NOMO-1 (cell line): ENCODE measurements at regions not wholly inside any gene's neighbourhood (a gene's known extent, or its start where the extent isn't known, plus 50 kb on each side); places are given as distances from the start of the nearest gene placed in this dataset.
"Not testable (repeated sequence)": the region's sequence is repeated elsewhere in the genome, so short reads cannot be mapped to it uniquely, and the experiment has no call there.

Experiments
- DNase-seq, 2 experiments: peaks; one replicate each; lab custom pipeline; 2025; ENCODE audit not compliant: unreplicated experiment in 2 of 2; lab: John Stamatoyannopoulos, UW

DNA sequence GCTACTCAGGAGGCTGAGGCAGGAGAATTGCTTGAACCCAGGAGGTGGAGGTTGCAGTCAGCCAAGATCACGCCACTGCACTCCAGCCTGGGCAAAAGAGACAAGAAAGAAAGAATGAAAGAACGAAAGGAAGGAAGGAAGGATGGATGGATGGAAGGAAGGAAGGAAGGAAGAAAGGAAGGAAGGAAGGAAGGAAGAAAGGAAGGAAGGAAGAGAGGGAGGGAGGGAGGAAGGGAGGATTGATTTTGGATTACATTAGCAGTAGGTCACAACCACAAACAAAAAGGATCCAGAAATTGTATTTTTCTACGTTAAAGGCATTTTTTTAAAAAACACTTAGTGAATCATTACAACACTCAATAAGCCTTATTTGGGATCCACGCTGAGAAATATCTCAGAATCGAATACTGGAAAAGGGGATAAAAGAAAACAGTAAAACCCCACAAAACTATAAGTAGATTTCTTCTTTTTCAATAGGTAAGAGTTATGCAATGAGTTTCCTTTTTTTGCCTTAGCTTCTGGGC, 136.9 kb upstream of the FREM1 start:
- DNase-seq = no peak

- no peak for DNase-seq
These were observed 123.1 kb upstream of the FREM1 start for GRCh38 chr9:15033316-15033715.

DNA sequence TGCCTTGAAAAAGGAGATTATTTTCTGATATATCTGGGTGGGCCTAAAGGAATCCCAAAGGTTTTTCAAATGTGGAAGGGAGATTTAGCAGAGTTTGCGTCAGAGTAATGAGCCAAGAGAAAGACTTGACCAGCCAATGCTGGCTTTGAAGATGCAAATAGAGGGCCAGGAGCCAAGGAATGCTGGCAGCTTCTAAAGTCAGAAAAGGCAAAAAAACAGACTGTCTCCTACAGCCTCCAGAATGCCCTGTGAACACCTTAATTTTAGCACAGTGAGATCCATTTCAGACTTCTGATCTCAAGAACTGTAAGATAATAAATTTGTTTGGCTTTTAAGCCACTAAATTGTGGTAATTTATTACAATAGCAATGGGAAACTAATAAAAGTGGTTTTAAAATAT, 122.6 kb upstream of the FREM1 start:
- no peak for DNase-seq

- no peak for DNase-seq
These were observed 110.9 kb upstream of the FREM1 start for GRCh38 chr9:15021146-15021545.

DNA sequence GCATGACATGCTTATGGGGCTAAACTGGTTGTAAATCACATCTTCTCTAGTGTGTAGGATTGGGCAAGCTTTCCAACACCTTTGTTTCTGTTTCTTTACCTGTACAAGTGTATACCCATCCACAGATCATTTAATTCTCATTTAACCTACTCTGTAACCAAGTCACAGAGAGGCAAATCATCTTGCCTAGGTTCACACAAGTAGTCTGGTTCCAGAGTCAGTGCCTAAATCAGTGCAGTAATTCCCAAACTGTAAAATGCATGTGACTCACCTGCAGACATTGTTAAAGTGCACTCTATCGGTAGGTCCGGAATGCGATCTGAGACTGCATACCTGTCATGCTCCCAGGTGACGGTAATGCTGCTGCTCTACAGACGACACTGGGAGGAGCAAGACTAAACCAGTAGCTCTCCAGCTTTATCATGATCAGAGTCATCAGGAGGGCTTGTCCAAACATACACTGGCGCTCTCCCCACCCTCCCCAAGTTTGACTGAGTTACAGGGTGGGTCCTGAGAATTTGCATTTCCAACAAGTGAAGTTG, 107.9 kb upstream of the FREM1 start:
- no peak for DNase-seq

DNA sequence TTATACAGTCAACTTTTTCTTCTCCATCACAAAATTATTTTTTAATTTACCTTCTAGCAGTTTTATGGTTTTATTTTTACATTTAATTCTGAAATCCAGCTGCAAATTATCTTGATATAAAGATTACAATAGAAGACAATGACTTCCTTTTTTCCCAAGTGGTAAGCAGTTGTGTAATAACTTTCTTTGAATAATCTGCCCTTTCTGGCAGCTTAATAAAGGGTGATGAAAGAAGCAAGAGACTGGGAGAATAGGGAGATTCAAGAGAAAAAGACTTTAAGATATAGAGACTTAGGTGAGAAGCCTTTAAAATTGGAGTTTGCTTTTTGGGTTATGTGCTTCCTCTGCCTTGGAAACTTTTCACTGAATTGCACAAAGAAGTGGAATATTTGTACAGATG, 100.4 kb upstream of the FREM1 start:
- no peak for DNase-seq

- DNase-seq = no peak
These were observed 97.5 kb upstream of the FREM1 start for GRCh38 chr9:15007698-15008097.

- DNase-seq = no peak
These were observed 84.5 kb upstream of the FREM1 start for GRCh38 chr9:14994738-14995137.

DNA sequence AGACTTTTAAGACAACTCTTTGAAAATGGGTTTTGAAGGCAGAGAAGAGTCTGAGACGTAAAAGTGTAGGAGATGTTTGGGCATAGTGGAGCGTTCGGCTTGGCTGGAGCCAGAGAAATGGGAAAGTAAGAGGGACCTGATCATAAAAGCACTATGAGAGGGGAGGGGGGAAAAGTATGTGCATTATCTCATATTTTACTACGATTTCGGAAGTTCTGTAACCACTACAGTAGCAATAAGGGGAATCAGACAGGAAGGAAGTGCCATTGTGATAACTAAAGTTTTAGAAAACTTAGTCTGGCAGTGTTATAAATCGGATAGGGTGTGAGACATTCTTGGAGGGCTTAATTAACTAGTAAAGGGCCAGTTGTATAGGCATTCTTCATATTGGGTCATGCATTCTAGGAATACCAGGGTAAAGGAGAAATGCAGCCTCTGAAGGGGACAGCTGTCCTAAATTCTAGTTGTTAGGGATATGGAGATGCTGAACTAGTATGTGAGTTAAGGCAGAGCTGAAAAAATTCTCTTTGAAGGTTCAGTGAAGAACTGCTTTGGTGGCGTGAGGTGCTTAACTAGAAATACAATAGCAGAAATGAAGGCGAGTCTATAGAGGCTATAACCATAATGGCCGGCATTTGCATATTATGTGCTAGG, 83.8 kb upstream of the FREM1 start:
- no peak for DNase-seq

- DNase-seq = no peak
These were observed 83.0 kb upstream of the FREM1 start for GRCh38 chr9:14993061-14993800.

GRCh38 chr9:14992516-14992915, 82.3 kb upstream of the FREM1 start:
- no peak for DNase-seq

DNA sequence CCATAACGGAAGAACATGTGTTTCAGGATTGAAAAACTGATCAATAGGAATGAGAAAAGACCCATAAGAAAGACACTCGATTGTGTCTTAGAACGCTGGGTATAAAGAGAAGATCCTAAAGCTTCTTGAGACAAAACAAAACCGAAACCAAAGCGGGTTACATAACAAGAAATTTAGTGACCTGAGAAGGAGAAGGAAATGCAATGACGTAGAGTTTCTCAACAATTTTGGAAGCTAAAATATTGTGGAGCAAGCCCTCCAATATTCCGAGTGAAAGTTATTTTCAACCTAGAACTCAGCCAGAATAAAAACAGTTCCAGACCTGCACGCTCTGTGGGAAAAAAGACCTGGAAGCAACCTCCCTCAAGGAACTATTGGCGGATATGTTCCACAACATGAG, 81.9 kb upstream of the FREM1 start:
- peak in 1 of 2 experiments; percentile 8 for DNase-seq

- not testable (repeated sequence) for DNase-seq
These were observed 80.4 kb upstream of the FREM1 start for GRCh38 chr9:14990647-14991046.

- no peak for DNase-seq
These were observed 79.6 kb upstream of the FREM1 start for GRCh38 chr9:14989811-14990210.

DNA sequence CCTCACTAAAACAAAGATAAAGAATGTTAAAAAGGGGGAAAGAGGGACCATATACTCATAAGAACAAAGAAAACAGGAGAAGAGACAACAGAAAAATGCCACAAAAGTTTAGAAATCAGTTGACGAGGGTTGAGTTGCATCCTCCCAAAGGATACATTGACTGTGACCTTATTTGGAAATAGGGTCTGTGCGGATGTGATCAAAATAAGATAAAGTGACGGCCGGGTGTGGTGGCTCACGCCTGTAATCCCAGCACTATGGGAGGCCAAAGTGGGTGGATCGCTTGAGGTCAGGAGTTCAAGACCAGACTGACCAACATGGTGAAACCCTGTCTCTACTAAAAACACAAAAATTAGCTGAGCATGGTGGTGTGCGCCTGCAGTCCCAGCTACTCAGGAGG, 79.1 kb upstream of the FREM1 start:
- DNase-seq = not testable (repeated sequence)

DNA sequence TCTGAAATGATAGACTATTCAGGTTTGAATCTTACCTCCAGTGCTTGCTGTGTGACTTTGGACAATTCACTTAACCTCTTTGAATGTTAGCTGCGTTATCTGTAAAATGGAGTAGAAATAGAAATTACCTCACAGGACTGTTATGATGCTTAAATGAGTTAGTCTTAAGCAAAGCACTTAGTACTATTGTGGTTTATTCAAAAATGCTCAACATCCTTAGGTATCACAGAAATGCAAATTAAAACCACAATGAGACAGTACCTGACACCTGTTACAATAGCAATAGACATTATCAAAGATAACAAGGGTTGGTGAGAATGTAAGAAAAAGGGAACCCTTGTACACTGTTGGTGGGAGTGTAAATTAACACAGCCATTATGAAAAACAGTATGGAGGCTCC, 77.6 kb upstream of the FREM1 start:
- no peak for DNase-seq

DNA sequence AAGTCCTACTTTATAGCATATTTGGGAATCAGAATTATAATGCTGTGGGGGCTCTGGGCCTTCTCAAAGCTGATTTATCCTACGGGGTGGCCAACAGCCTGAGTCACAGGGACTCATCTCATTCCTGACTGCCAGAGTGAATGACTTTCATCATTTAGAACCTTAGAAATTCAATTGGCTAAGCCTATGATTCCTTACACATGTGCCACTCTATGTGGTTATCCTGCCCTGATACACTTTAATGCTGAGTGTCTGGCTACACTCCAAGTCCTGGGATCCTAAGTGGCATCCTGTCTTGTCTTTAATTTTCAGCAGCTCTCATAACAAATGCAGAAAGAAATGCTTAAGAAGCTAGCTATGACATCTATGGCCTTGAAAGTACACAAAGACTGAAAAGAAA, 75.2 kb upstream of the FREM1 start:
- DNase-seq = no peak

DNA sequence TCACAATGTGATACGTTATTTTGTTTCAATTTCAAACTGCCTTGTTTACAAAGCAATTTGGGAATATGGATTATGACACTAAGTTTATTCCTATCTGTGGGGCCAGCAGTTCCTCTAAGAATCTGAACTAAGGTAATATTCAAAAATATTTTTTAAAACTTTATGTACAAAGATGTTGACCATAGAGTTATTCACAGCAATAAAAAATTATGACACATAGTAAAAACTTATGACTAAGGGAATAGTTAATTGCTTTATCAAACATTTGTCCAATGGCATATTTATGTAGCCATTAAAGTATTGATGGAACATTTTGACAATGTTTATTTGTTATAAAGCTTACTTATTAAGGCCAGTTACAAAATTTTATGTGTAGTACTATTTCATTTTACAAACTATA, 73.4 kb upstream of the FREM1 start:
- DNase-seq = no peak

GRCh38 chr9:14981291-14981950, 71.2 kb upstream of the FREM1 start:
- no peak for DNase-seq

DNA sequence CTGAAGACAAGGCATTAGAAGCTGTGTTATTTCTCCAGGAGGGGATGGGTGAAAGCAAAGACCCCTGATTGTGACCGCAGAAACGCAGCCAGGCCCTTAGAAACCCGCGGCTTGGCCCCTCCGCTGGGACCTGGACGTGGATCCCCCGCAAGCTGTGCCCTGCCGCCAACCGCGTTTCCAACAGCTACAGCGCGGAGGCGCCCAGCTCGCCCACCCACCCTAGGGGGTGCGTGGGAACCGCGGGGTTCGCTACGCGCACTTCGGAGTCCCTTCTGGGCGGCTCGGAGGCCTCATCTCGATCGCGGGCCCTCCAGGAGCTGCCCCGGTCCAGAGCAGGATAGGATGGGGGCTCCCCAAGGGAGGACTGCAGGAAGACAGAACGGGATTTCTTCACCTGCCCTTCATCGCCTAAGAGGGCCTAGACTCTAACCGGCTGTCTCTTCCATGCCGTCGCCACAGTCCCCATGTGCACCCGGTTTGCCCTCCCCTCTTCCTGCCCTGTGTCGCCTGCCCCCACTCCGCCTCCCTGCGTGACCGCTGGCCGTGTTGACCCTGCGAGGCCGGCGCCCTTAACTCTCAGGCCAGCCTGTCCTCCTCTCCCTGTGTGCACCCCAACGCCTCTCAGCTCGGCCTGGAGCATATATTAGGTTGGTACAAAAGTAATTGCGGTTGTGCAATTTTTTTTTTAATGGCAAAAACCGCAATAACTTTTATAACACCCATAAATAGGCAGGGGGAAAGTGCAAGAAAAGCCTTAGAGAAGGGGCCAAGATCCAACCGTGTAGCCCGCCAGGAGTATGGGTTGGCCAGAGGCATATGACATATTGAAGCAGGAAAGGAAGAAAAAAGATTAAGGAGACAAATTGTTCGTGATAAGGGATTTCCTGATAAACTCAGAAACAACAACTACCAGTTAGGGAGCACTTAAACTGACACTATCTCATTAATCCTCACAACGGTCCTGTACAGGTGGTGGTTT, 68.1 kb upstream of the FREM1 start:
- DNase-seq = no peak
